Erythroblast (primary cell): ENCODE measurements at regions not wholly inside any gene's neighbourhood (a gene's known extent, or its start where the extent isn't known, plus 50 kb on each side); places are given as distances from the start of the nearest gene placed in this dataset.

Experiments
- GATA1 ChIP-seq: IDR thresholded peaks from 2 replicates; pipeline ENCODE4 v1.6.1; 2011; ENCODE audit warnings: low read depth, mild to moderate bottlenecking, control low read depth, low read length, moderate library complexity
- POLR2A ChIP-seq: IDR thresholded peaks from 2 replicates; pipeline ENCODE4 v1.6.1; 2011; ENCODE audit warnings: mild to moderate bottlenecking, low read length

GRCh38 chr5:107247427-107247826 lies 423.3 kb downstream of the EFNA5 start:
- TF ChIP-seq POLR2A (no peak), GATA1 (no peak)
